NB4 (cell line): ENCODE measurements at regions not wholly inside any gene's neighbourhood (a gene's known extent, or its start where the extent isn't known, plus 50 kb on each side); places are given as distances from the start of the nearest gene placed in this dataset.

Experiments used
- DNase-seq: peaks from one replicate; pipeline ENCODE4 v3.0.0; 2010; ENCODE audit warnings: low read depth
- H3K4me3 ChIP-seq: one replicate; pipeline ENCODE4 v1.5.1; 2011; ENCODE audit warnings: mild to moderate bottlenecking, low read depth, low read length, moderate library complexity
- MYC ChIP-seq: IDR thresholded peaks from 2 replicates; pipeline ENCODE4 v1.6.1; 2011; ENCODE audit warnings: low read depth, low read length
- POLR2A ChIP-seq: IDR thresholded peaks from 2 replicates; pipeline ENCODE4 v1.6.1; 2011; ENCODE audit warnings: mild to moderate bottlenecking; ENCODE audit not compliant: insufficient read length; ENCODE audit errors: extremely low read depth
- TF ChIP-seq, protein P1 (sequence below): IDR thresholded peaks from one replicate; pipeline ENCODE4 v1.5.1; 2012; ENCODE audit warnings: low read depth, low read length
- TF ChIP-seq, protein P2 (sequence below): IDR thresholded peaks from 2 replicates; pipeline ENCODE4 v1.6.1; 2011; ENCODE audit warnings: low read depth, low read length

GRCh38 chr13:111572956-111573761, 252.7 kb downstream of the TEX29 start:
- DNase-seq: no peak
- H3K4me3 ChIP-seq: no peak overlapping the region
- TF ChIP-seq, protein P1, sequence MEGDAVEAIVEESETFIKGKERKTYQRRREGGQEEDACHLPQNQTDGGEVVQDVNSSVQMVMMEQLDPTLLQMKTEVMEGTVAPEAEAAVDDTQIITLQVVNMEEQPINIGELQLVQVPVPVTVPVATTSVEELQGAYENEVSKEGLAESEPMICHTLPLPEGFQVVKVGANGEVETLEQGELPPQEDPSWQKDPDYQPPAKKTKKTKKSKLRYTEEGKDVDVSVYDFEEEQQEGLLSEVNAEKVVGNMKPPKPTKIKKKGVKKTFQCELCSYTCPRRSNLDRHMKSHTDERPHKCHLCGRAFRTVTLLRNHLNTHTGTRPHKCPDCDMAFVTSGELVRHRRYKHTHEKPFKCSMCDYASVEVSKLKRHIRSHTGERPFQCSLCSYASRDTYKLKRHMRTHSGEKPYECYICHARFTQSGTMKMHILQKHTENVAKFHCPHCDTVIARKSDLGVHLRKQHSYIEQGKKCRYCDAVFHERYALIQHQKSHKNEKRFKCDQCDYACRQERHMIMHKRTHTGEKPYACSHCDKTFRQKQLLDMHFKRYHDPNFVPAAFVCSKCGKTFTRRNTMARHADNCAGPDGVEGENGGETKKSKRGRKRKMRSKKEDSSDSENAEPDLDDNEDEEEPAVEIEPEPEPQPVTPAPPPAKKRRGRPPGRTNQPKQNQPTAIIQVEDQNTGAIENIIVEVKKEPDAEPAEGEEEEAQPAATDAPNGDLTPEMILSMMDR: no peak
- TF ChIP-seq POLR2A (no peak), MYC (no peak)
- TF ChIP-seq, protein P2, sequence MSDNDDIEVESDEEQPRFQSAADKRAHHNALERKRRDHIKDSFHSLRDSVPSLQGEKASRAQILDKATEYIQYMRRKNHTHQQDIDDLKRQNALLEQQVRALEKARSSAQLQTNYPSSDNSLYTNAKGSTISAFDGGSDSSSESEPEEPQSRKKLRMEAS: no peak

GRCh38 chr13:111573801-111574200, 253.4 kb downstream of the TEX29 start:
- H3K4me3 ChIP-seq: no peak overlapping the region
- no peak for DNase-seq
- no peak for TF ChIP-seq POLR2A
- TF ChIP-seq, protein P2: no peak
- TF ChIP-seq MYC: no peak
- TF ChIP-seq, protein P1: no peak

- TF ChIP-seq, protein P1: no peak
- TF ChIP-seq MYC (no peak), POLR2A (no peak)
- TF ChIP-seq, protein P2: no peak
- DNase-seq: no peak
- no peak overlapping the region for H3K4me3 ChIP-seq
Observed at GRCh38 chr13:111575276-111575675, 254.8 kb downstream of the TEX29 start.

GRCh38 chr13:111575719-111576118, 255.3 kb downstream of the TEX29 start:
- DNase-seq: no peak
- H3K4me3 ChIP-seq: no peak overlapping the region
- TF ChIP-seq MYC: no peak

DNA sequence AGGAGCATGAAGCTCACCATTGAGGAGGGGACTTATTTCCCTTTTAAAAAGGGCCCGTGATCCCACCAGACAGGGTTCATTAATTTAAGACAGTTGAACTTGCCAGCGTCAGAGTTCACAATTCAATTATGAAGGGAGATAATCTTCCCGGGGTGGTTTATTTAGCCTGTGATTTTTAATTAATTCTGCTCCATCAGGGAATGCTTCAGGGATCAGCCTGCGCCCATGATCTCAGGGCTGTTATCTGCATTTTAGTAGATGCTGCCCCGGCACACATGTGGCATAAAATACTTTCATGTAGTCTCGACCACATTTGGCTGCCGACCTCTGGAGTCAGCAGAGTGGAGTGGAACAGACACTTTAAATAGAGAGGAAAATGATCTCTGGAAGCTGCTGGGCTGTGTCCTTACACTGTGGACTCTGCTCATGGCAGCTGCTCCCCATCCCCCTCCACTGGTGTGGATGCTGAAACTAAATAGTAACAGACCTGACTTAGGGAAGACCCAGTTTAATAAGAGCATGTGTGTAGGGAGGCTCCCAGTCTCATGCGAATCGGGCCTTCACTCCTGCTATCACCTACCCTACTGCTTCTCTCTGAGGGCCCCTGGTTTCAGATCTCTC, 256.9 kb downstream of the TEX29 start:
- no peak overlapping the region for H3K4me3 ChIP-seq
- no peak for TF ChIP-seq POLR2A
- no peak for DNase-seq

DNA sequence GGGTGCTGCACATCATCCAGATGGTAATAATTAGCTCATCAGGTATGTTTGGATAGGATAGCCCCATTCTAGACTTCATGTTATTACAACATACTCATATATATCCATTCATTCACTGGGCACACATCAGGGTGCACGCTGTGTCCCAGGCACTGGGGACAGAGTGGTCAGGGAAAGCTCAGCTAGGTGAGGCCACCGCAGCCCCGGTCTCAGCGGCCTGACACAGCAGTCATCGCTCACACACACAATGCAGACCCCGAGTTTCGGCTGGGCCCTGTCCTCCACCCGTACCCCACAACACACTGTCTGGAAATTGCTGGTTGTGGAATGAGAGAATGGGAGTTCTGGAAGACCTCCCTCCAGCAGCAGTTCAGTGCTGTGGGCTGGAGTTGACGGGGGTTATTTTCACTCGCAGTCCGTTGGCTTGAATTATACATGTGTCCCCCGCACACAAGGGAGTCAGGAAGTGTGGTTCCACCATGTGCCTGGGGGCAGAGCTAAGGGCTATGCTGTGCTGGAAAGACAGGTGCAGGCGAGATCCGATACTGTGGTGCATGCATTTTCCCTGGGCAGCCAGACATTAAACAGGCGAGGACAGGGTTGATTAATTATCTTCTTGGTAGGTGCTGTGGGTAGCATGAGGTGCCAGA, 257.6 kb downstream of the TEX29 start:
- no peak overlapping the region for H3K4me3 ChIP-seq
- TF ChIP-seq POLR2A: no peak
- TF ChIP-seq, protein P1: no peak
- TF ChIP-seq, protein P2: no peak
- TF ChIP-seq MYC: no peak
- DNase-seq: no peak
